ENCODE measurements at regions not wholly inside any gene's neighbourhood (a gene's known extent, or its start where the extent isn't known, plus 50 kb on each side); places are given as distances from the start of the nearest gene placed in this dataset.

DNA sequence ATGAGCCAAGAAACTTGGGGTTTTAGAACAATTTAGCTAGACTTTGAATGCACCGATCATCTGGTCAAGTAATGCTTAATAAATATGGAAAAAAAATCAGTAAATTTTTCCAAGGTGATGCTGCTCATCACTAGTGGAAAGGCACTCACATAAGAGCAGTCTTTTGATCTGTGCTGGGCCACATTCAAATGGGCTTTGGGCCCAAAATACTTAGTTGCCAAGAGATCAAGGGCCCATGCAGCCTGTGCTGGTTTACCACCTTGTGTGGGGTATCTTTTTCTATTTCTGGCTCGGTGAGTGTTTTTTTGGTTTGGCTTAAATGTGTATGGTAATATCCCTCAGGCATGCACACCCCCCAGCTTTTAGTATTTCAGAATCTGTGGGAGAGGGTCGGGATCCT is 943.2 kb downstream of the TMTC2 start:
- no peaks in the 10 kb centered on the region for H3K27me3 Mint-ChIP-seq
- H3K4me1 Mint-ChIP-seq (ENCODE audit: low read depth), result no peaks in the 10 kb centered on the region
- TF ChIP-seq, protein P1, sequence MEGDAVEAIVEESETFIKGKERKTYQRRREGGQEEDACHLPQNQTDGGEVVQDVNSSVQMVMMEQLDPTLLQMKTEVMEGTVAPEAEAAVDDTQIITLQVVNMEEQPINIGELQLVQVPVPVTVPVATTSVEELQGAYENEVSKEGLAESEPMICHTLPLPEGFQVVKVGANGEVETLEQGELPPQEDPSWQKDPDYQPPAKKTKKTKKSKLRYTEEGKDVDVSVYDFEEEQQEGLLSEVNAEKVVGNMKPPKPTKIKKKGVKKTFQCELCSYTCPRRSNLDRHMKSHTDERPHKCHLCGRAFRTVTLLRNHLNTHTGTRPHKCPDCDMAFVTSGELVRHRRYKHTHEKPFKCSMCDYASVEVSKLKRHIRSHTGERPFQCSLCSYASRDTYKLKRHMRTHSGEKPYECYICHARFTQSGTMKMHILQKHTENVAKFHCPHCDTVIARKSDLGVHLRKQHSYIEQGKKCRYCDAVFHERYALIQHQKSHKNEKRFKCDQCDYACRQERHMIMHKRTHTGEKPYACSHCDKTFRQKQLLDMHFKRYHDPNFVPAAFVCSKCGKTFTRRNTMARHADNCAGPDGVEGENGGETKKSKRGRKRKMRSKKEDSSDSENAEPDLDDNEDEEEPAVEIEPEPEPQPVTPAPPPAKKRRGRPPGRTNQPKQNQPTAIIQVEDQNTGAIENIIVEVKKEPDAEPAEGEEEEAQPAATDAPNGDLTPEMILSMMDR (IDR thresholded peaks at IDR 0.05; ENCODE audit: unreplicated experiment), result no peak
- DNase-seq (ENCODE audit: low spot score, unreplicated experiment), result no peak
- no peaks in the 10 kb centered on the region for H3K9me3 Mint-ChIP-seq (ENCODE audit: low read depth)
- H3K4me3 Mint-ChIP-seq (ENCODE audit: low read depth), result no peak overlapping the region
- no peak overlapping the region for H3K27ac Mint-ChIP-seq
- no peaks in the 10 kb centered on the region for H3K36me3 Mint-ChIP-seq (ENCODE audit: insufficient read depth)

DNA sequence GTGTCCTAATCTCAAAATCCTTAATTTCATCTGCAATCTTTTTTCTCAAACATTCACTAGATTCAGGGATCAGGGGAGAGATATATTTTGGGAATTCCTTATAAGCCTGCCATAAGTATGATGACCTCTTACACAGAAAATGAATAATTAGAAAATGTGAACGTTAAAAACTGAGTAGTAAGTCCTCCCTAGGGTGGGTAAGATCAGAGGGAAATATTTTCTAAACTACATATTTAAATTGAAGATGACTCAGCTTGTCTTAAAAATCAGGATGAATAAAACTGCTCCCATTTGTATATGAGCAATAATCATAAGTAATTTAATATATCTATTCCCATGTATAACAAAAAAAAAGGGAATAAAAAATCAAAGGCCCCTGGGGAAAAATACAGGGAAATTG is 935.5 kb downstream of the TMTC2 start:
- no peaks in the 10 kb centered on the region for H3K27me3 Mint-ChIP-seq
- no peaks in the 10 kb centered on the region for H3K9me3 Mint-ChIP-seq (ENCODE audit: low read depth)
- H3K36me3 Mint-ChIP-seq (ENCODE audit: insufficient read depth), result no peaks in the 10 kb centered on the region
- no peak overlapping the region for H3K4me3 Mint-ChIP-seq (ENCODE audit: low read depth)
- no peak for DNase-seq (ENCODE audit: low spot score, unreplicated experiment)
- no peaks in the 10 kb centered on the region for H3K4me1 Mint-ChIP-seq (ENCODE audit: low read depth)
- TF ChIP-seq, protein P1 (IDR thresholded peaks at IDR 0.05; ENCODE audit: unreplicated experiment), result no peak
- no peak overlapping the region for H3K27ac Mint-ChIP-seq

DNA sequence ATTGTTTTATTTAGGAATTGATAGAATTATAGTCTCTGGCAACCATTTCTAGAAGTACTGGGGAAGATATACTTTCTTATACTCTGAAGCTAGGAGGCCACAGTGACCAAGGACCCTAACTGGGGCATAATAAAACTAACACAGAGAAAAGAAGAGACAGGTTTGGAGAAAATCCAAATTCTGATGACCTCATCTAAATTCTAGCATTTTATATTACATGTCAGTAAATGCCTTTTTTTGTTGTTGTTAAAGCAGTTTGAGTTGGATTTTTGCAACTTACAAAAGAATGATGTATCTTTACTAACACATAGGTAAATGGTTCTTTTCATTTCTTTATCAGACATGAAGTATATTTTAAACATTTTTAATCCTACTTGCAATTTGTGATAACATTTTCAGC is 933.3 kb downstream of the TMTC2 start:
- no peak overlapping the region for H3K4me3 Mint-ChIP-seq (ENCODE audit: low read depth)
- H3K4me1 Mint-ChIP-seq (ENCODE audit: low read depth), result no peaks in the 10 kb centered on the region
- TF ChIP-seq, protein P1 (IDR thresholded peaks at IDR 0.05; ENCODE audit: unreplicated experiment), result no peak
- no peaks in the 10 kb centered on the region for H3K36me3 Mint-ChIP-seq (ENCODE audit: insufficient read depth)
- H3K27me3 Mint-ChIP-seq, result no peaks in the 10 kb centered on the region
- peaks cover 3% of the 10 kb centered on the region for H3K9me3 Mint-ChIP-seq (ENCODE audit: low read depth)
- no peak overlapping the region for H3K27ac Mint-ChIP-seq
- DNase-seq (ENCODE audit: low spot score, unreplicated experiment), result no peak

DNA sequence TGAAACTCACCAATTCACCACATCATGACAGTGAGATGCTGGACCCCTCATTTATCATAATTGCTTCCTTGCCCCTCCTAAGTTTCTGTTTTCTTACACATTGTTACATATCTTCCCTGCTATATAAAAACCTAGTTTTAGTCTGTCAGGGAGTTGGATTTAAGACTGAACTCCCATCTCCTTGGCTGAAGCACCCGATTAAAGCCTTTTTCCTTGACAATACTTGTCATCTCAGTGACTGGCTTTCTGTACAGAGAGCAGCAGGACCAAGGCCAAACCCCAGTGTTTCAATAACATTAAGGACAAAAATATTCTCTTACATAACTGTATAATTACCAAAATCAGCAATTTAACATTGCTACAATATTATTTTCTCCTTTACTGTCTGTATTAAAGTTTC is 928.4 kb downstream of the TMTC2 start:
- no peak for DNase-seq (ENCODE audit: low spot score, unreplicated experiment)
- H3K27me3 Mint-ChIP-seq, result no peaks in the 10 kb centered on the region
- H3K9me3 Mint-ChIP-seq (ENCODE audit: low read depth), result peaks cover 12% of the 10 kb centered on the region
- TF ChIP-seq, protein P1 (IDR thresholded peaks at IDR 0.05; ENCODE audit: unreplicated experiment), result no peak
- H3K36me3 Mint-ChIP-seq (ENCODE audit: insufficient read depth), result no peaks in the 10 kb centered on the region
- no peak overlapping the region for H3K27ac Mint-ChIP-seq
- H3K4me3 Mint-ChIP-seq (ENCODE audit: low read depth), result no peak overlapping the region
- H3K4me1 Mint-ChIP-seq (ENCODE audit: low read depth), result no peaks in the 10 kb centered on the region

DNA sequence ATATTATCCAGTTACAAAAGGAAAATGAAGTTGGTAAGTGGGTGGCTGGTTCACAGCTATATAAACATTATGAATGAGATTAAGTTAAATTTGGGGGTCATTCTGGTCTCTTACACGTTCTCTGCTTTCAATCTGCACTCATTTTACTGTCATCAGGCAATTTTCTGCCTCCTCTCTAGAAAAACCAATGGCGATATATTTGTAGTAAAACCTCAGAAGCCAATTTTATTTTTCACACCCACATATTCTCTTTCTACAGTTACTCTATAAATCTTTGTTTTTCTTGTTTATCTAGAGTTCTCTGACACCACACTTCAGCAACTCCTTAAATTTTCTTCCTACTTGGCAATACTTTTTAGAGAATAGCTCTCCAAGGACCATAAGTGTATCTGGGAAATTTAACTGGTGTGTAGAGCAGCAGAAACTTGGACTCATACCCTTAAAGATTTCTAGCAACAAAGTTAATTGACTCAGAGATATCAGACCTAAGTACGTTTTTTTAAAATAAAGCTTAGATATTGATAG is 926.9 kb downstream of the TMTC2 start:
- H3K36me3 Mint-ChIP-seq (ENCODE audit: insufficient read depth), result no peaks in the 10 kb centered on the region
- TF ChIP-seq, protein P1 (IDR thresholded peaks at IDR 0.05; ENCODE audit: unreplicated experiment), result no peak
- H3K27ac Mint-ChIP-seq, result no peak overlapping the region
- H3K9me3 Mint-ChIP-seq (ENCODE audit: low read depth), result peaks cover 16% of the 10 kb centered on the region
- no peak for DNase-seq (ENCODE audit: low spot score, unreplicated experiment)
- H3K4me3 Mint-ChIP-seq (ENCODE audit: low read depth), result no peak overlapping the region
- no peaks in the 10 kb centered on the region for H3K27me3 Mint-ChIP-seq
- no peaks in the 10 kb centered on the region for H3K4me1 Mint-ChIP-seq (ENCODE audit: low read depth)

Data from progenitor cell of endocrine pancreas (in vitro differentiated cells).